ENCODE measurements at regions not wholly inside any gene's neighbourhood (a gene's known extent, or its start where the extent isn't known, plus 50 kb on each side); places are given as distances from the start of the nearest gene placed in this dataset.

GRCh38 chr2:57563015-57563414 lies 483.6 kb upstream of the VRK2 start:
- DNase-seq, result no peak

- DNase-seq, result no peak
These were observed 479.4 kb upstream of the VRK2 start for GRCh38 chr2:57567245-57567644.

GRCh38 chr2:57569396-57569795 lies 477.2 kb upstream of the VRK2 start:
- no peak for DNase-seq

GRCh38 chr2:57570961-57571360 lies 475.6 kb upstream of the VRK2 start:
- no peak for DNase-seq

GRCh38 chr2:57575700-57576268 lies 470.8 kb upstream of the VRK2 start:
- DNase-seq, result no peak

GRCh38 chr2:57576983-57577382 lies 469.6 kb upstream of the VRK2 start:
- no peak for DNase-seq

- no peak for DNase-seq
These were observed 448.7 kb upstream of the VRK2 start for GRCh38 chr2:57597940-57598339.

- DNase-seq, result no peak
These were observed 448.1 kb upstream of the VRK2 start for GRCh38 chr2:57598551-57598950.

GRCh38 chr2:57602733-57603132 lies 443.9 kb upstream of the VRK2 start:
- no peak for DNase-seq

GRCh38 chr2:57614988-57615387 lies 431.6 kb upstream of the VRK2 start:
- DNase-seq, result no peak

- DNase-seq, result no peak
These were observed 430.6 kb upstream of the VRK2 start for GRCh38 chr2:57615855-57616556.

- no peak for DNase-seq
These were observed 429.3 kb upstream of the VRK2 start for GRCh38 chr2:57617318-57617717.

- no peak for DNase-seq
These were observed 425.4 kb upstream of the VRK2 start for GRCh38 chr2:57621122-57621663.

GRCh38 chr2:57622009-57622408 lies 424.6 kb upstream of the VRK2 start:
- no peak for DNase-seq

- DNase-seq, result no peak
These were observed 390.4 kb upstream of the VRK2 start for GRCh38 chr2:57656198-57656597.

GRCh38 chr2:57669570-57669969 lies 377.0 kb upstream of the VRK2 start:
- no peak for DNase-seq

GRCh38 chr2:57674025-57674424 lies 372.6 kb upstream of the VRK2 start:
- DNase-seq, result no peak

GRCh38 chr2:57674743-57675142 lies 371.9 kb upstream of the VRK2 start:
- DNase-seq, result no peak

- DNase-seq, result no peak
These were observed 369.3 kb upstream of the VRK2 start for GRCh38 chr2:57677296-57677695.

GRCh38 chr2:57681650-57682049 lies 365.0 kb upstream of the VRK2 start:
- no peak for DNase-seq

- no peak for DNase-seq
These were observed 361.6 kb upstream of the VRK2 start for GRCh38 chr2:57685032-57685431.

- DNase-seq, result no peak
These were observed 354.2 kb upstream of the VRK2 start for GRCh38 chr2:57692395-57692794.

- no peak for DNase-seq
These were observed 353.4 kb upstream of the VRK2 start for GRCh38 chr2:57693177-57693576.

Data from hypothalamus (tissue), 51 donors.